OCI-M2 (cell line): ENCODE measurements at regions not wholly inside any gene's neighbourhood (a gene's known extent, or its start where the extent isn't known, plus 50 kb on each side); places are given as distances from the start of the nearest gene placed in this dataset.
"Not testable (repeated sequence)": the region's sequence is repeated elsewhere in the genome, so short reads cannot be mapped to it uniquely, and the experiment has no call there.

Experiments used
- DNase-seq: peaks from one replicate; lab custom pipeline; 2025; ENCODE audit not compliant: unreplicated experiment; lab: John Stamatoyannopoulos, UW

DNA sequence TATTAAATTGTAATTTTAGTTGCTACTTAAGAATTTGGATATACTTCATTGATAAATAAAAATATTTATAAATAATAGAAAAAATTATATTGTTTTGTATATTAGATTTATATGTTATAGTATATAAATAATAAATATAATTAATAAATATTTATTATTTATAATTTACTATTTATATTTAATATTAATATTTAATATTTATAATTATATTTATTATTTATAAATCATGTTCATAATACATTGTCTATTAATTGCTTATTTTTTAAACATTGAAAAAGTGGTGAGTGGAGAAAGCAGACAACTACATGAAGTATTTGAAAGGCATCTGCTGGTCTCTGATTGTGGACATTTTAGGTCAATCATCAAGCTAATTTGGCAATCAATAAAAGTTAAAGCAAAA lies 464.5 kb downstream of the MMUT start:
- DNase-seq = no peak

- DNase-seq = no peak
Observed at GRCh38 chr6:48996461-48997119, 466.5 kb downstream of the MMUT start.

- DNase-seq = no peak
Observed at GRCh38 chr6:48994811-48995210, 468.2 kb downstream of the MMUT start.

- DNase-seq = no peak
Observed at GRCh38 chr6:48990739-48991138, 472.3 kb downstream of the MMUT start.

GRCh38 chr6:48986845-48987244 lies 476.2 kb downstream of the MMUT start:
- DNase-seq = no peak

GRCh38 chr6:48986105-48986504 lies 476.9 kb downstream of the MMUT start:
- DNase-seq = no peak

GRCh38 chr6:48985025-48985424 lies 478.0 kb downstream of the MMUT start:
- no peak for DNase-seq

- DNase-seq = not testable (repeated sequence)
Observed at GRCh38 chr6:48983968-48984367, 479.1 kb downstream of the MMUT start.

- DNase-seq = no peak
Observed at GRCh38 chr6:48983377-48983776, 479.7 kb downstream of the MMUT start.

DNA sequence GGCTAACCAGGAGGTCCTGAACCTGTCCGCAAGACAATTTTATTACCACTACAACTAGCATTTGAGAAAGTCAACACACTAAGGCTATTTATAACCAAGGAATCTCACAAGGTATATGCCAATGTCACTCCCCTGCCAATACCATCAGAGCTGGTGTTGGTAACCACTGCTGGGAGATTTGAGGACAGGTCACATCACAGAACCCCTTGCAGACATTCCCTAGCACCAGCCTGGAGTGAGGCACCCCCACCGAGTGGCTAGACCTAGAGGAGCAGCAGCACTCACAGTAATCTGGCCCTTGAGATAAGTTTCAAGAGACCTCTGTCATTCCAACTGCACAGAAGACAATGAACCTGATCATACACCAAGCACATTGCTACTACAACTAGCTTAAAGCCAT lies 483.2 kb downstream of the MMUT start:
- no peak for DNase-seq

- no peak for DNase-seq
Observed at GRCh38 chr6:48979085-48979484, 484.0 kb downstream of the MMUT start.

DNA sequence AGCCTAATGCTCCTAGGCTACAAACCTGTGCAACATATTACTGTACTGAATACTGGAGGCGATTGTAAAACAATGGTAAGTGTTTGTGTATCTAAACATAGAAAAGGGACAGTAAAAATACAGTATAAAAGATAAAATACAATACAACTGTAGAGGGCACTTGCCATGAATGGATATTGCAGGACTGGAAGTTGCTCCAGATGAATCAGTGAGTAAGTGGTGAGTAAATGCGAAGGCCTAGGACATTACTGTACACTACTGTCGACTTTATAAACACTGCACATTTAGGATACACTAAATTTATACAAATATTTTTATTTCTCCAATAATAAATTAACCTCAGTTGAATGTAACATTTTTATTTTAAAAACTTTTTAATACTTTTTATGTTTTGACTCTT lies 485.0 kb downstream of the MMUT start:
- DNase-seq = no peak

GRCh38 chr6:48977573-48977972 lies 485.5 kb downstream of the MMUT start:
- no peak for DNase-seq

DNA sequence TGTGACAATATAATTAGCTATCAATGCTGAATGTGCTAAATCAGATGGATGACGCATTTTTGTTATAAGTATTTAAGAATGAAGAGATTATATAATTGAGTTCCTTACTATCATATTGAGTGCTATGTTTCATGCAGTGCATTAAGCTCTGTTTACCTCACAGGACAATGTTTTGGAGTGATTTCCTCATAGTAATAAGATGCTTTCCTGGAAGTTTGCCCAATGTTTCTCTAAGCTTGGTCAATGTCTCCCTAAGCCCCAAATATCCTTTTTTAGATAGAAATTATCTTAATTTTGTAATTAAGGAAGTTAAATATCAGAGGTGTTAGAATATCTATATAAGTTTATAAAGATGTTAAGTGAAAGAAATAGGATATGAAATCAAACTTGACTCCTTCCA lies 489.6 kb downstream of the MMUT start:
- no peak for DNase-seq

DNA sequence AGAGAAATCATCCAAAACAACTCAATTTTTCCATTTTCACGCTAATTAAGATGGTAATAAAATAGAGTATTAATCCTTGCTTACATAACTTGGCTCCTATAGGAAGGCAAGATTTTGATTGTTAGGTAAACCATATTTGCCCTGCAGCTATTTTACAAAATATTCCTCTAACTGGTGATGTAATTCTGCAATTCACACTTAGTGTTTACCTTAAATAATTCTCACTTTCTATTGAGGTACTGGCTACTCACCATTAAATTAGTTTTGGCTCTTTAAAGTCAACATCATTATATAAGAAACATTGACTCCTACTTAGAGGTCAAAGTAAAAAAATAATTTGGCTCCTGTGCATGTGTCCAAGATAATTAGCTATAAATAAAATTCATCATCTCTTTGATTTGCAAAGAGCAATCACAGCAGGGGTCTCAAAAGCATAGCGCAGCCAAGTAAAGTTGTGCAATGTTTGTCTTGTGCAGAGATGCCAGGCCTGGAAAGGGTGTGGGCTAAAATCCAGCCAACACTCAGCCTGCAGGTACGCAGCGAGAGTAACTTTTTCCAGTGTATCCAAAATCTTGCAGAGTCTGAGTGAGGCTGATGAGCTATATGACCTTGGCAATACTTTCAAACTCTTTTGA lies 501.2 kb downstream of the MMUT start:
- no peak for DNase-seq

GRCh38 chr6:48959251-48960060 lies 503.6 kb downstream of the MMUT start:
- no peak for DNase-seq

DNA sequence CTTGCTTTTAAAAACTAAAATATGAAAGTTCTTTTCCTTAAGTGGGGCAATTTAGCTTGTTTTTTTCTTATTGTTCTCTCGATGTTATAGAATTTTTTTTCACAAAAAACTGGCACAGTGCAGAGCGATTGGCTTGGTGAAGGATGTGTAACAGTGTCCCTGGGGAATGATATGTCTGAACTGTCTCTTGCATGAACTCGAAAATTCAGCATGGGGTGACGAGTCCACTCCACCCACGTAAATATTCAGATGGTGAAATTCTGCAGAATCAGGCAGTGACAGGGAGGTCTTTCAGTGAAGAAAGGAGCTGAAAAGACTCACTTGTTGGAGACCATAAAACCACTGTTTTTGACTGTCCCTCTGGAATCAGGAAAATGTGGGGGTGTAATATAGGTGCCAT lies 505.3 kb downstream of the MMUT start:
- DNase-seq = no peak

DNA sequence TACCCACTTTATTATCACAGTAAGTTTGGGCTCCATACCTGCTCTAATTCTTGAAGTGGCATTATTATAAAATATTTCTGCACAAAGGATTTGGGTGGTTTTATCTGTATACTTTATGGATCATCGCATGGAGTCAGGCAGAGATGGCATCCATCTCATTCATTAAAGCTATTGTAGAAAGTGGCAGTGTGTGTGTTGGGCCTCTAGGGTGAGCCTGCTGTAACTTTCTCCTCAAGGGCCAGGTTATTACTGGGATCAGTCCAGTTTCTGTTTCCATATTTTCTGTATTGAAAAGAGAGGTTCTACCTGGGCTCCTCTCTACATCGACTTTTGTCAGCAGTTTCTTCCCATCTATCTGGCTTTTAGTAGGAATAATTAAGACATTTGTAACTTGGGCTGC lies 511.1 kb downstream of the MMUT start:
- no peak for DNase-seq

DNA sequence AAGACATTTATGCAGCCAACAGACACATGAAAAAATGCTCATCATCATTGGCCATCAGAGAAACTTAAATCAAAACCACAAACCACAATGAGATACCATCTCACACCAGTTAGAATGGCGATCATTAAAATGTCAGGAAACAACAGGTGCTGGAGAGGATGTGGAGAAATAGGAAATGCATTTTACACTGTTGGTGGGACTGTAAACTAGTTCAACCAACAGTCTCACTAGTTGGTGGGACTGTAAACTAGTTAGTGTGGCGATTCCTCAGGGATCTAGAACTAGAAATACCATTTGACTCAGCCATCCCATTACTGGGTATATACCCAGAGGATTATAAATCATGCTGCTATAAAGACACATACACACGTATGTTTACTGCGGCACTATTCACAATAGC lies 518.8 kb downstream of the MMUT start:
- not testable (repeated sequence) for DNase-seq

GRCh38 chr6:48933136-48933535 lies 529.9 kb downstream of the MMUT start:
- no peak for DNase-seq

GRCh38 chr6:48928937-48929336 lies 534.1 kb downstream of the MMUT start:
- no peak for DNase-seq

GRCh38 chr6:48922837-48923236 lies 540.2 kb downstream of the MMUT start:
- no peak for DNase-seq
